G401.6 (cell line): ENCODE measurements at regions not wholly inside any gene's neighbourhood (a gene's known extent, or its start where the extent isn't known, plus 50 kb on each side); places are given as distances from the start of the nearest gene placed in this dataset.

ENCODE experiments used
- FAIRE-seq: peaks from 2 replicates; lab custom pipeline; 2012; peaks lifted over from hg19 to GRCh38; lab: Jason Lieb, UNC

DNA sequence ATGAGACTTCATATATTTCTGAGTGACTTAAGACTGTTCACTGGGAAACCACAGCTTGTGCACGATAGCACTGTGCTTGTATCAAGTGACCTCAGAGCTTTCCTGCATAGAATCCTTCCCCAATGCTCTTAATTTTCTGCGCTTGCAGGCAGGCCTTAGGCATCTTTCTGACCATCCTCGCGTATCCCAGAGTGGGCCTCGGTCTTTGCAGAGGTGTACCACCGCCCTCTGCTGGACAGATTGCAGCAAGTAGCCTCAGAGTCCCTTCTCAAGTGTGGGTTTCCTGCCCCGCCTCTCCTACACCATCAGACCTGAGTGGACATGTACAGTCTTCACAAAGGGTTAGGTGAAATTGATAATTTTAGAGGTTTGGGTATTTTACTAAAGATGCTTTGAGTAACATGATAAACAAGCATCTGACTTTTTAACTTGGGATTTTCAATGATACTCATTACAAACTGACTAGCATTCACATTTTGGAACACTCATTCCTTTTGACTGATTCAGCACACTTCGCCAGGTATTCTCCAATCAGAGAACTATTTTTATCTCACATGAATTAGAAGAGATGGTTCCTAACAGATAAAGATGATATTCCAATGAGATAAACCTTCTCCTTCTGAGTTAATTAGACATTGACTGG is 246.5 kb upstream of the USP25 start:
- no peak for FAIRE-seq

DNA sequence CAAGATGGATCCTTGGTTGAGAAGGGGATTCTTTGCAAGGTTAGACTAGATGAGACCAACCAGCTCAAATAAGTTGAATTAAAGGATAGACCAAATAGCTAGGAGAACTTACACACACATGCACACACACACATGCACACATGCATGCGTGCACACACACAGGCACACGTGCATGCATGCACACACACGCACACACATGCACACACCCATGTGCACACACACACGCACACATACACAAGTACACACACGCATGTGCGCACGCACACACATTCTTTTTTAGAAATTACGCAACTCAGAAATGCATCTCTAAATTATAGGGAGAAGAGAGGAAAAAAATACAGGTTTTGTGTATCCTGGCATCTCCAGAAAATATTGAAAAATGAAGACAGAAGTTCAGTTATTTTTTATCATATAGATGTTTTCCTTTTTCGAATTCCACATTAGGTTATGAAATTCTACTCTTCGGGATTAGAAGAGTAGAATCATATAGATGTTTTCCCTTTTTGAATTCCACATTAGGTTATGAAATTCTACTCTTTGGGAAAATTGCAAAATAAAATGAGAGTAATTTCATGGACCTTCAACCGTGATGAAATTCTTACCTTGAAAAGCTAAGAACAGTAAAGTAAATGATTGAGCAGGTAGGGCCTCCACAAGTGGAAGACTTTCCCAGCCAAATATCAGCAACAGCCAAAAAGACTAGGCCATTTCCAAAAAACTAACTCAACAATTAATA is 243.2 kb upstream of the USP25 start:
- FAIRE-seq: no peak

DNA sequence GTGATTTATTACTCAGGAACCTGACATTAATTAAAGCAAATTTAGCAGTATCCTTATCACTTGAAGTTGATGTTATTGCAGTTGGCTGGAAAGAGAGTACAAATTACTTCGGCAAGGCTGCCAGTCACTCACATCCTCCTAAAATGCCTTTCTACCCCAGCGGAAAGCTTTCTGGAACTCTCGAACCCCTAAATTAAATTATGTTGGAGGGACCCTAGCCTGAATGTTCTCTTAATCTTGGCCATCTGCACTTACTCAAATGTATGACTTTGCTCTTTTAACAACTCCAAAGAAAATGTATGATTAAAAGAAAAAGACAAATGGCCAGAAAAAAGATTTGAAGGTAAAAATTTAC is 242.6 kb upstream of the USP25 start:
- no peak for FAIRE-seq

DNA sequence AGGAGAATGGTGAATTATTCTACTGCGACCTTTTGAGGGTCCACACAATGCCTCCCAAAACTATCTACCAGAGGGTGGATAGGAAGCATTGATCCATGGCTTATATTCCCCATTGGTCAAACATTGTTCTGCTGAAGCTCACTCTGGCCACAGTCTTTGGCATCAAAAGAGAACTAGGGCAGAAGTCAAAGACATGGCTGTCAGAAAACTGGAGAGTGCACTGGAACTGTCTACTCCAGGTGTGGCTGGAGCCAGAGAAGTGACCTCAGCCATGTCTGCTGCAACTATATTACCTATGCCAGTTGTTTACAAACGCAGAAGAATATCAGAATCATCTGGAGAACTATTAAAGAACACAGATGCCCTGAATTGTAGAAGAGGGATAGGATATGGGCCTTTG is 238.7 kb upstream of the USP25 start:
- FAIRE-seq: no peak

DNA sequence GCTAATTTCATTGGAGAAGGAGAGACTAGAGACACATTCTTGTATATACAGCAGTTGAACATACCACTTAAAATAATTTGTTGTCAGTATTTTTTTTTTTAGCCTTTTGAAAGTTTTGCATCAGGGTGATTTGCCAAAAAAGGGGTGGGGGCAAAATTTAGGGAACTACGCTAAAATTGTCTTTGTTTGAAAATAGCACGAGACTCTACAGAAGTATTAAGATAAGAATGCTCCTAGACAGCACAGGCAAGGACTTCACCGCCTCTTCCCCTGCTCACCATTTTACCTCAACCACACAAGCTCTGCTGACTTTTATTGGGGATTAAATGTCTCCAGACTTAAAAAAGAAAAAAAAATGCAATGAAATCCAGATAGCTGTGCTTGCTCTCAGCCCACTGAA is 236.1 kb upstream of the USP25 start:
- FAIRE-seq: no peak

DNA sequence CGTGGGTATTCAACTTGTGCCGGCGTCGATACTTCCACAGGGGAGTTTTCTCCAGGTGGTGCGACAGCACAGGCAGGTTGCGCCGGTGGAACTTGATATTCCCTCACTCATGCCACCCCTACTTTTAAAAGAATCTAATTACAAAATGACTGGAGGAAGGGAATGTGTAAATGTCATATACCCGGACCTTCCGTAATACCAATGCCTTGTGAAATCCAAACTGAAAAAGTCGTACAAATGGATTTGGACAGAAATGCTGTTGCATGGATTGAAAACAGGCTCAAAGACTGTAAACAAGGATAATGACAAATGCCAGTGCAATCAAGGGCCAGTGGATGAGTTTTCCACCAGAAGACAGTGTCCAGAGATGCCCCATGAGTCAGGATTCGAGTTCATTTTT is 235.3 kb upstream of the USP25 start:
- FAIRE-seq: no peak

DNA sequence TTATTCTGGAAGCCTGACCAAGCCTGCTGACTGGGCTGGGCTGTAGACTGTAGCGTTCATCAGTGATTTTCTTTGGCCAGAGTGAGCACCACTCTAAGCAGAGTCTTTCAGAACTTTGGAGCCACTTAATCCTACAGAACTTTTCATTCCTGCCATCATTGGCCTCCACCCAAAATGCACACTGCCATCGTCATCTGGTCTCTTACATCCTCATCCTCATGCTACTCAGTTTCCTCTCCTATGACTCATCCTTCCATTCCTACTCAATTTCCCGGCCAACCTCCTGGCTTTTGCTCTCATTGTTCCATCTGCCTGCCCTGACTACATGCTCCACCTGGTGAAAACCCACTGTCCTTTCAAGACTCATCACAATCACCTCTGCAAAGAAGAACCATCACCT is 233.8 kb upstream of the USP25 start:
- FAIRE-seq: no peak

DNA sequence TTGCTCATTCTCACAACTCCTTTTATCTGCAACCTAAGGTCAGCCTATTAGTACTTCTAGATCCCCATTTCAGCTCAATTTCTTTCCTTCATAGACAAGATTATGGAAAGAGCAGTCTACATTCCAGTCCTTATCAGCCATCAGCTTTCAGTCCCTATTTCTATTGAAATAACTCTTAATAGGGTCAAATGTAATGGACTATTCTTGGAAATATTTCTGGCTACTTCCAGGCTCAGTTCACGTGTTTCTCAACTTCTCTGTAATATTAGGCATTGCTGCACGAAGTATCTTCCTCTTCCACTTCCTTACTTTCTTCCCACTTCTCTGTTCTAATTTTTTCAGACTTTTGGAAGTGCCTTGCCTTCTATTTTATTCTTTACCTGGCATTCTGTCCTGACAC is 232.9 kb upstream of the USP25 start:
- no peak for FAIRE-seq

DNA sequence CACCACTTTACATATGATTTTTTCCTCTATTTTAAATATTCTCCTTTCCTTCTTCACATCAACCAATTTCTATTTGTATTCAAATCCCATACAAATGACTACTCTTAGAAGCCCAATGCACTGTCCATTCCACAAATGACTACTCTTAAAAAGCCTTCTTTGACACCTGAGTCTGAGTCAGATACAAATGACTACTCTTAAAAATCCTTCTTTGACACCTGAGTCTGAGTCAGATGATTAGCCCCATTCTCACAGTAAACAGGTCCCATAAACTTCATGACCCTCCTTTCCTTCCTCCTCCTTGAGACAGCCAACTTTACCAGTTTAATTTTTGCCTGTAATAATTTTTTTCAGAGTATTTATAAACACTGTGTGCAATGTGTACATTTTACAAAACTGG is 231.3 kb upstream of the USP25 start:
- no peak for FAIRE-seq

DNA sequence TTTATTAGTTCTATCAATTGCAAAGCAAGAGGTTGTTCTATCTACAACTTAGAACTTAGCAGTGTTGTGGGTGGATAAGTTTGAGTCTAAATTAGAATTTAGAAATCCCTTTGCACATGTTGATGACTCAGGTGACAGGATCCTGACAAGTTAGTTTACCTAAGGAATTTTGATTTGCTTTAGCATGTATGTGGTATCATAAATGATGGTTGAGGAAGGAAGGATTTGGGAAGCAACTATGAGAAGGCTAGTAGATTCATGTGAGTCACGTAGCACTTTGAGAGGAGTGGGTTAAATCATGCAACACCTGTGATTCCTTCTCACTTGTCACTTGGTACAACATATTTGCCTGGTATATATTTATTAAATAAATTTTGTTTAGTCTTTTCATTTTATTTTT is 223.7 kb upstream of the USP25 start:
- FAIRE-seq: no peak

DNA sequence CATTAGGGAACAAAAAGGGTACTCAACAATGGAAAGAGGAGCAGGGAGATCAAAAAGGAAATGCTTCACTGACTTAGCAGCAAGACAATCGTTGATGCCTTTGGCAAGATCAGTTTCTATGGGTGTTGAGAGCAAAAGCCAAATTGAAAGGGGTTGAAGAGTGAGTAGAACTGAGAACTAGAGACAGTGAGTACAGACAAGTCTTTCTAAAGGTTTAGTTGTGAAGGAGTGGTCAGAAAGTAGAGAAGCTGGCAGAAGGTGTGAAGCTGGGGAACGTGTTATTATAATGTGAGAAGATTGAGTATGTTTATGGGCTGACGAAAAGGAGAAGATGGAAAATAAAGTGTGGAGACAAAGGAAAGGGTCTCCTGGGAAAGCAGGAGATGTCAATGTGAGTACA is 221.2 kb upstream of the USP25 start:
- FAIRE-seq: no peak

DNA sequence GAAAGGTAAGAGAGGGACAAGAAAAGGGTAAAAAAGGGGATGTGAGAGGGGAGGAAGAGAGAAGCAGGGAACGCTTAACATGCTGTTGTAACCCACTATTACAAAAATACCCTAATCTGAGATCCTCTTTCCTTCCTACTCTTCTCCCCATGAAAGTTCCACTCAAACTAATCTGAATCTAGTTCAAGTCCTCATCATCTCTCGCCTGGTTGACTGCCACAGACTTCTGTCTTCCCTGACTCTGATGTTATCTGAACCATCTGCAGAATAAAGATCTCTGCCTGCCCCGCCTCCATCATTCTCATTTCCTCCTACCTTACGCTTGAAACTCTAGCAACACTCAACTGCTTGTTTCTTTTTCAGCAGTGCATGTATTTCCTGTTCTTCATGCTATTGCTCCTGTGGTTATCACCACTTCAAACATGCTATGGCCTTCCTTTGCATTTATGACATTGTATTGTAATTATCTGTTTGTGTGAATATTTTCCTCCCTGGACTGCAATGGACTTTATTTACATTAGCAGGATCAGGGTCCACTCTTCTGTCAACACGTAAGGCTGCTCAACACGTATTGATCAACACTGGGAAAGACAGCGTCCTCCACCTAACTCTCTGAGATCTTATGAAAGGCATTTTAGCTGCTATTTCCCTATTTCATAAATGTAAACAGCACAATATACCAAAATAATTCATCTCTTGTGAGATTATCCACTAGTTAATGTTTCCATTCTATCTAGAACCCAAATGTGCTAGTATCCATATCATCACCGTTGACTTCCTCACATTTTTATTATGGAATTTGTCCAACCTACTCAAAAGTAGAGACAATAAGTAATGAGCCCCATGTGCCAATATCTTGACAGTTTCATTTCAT is 215.5 kb upstream of the USP25 start:
- FAIRE-seq: no peak

DNA sequence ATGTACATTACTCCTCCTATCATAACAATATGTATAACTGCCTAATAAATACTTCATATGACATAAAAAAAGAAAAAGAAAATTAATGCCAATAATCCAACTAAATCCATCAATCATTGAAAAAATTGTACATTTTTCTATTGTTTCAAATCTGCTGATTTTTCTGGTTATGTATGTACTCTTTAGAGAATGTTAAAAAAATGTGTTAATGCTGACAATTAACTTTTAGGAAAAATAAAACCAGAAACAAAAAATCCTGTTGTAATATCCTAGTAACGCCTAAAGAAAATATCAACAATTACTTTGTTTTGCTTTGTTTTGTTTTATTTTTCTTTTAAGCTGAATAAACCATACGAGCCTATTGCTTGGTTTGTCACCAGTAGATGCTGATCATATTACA is 213.9 kb upstream of the USP25 start:
- no peak for FAIRE-seq

DNA sequence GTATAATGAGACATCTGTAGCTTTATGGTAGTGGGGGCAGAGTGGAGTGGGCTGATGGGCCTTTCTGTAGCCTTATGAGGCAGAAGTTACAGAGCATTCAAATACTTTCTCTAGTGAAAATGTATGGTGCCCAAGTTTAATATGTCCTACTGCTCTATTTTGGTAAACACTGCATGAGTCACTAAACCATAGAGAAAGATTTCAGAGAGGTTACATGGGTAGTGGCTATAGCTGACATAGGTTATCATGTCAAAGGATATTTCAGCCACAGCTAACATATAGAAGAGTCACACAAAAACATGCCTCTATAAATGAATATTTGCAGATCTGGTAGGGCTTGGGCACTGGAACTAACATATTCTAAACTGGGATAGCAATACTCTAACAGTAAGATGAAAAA is 212.4 kb upstream of the USP25 start:
- FAIRE-seq: no peak

DNA sequence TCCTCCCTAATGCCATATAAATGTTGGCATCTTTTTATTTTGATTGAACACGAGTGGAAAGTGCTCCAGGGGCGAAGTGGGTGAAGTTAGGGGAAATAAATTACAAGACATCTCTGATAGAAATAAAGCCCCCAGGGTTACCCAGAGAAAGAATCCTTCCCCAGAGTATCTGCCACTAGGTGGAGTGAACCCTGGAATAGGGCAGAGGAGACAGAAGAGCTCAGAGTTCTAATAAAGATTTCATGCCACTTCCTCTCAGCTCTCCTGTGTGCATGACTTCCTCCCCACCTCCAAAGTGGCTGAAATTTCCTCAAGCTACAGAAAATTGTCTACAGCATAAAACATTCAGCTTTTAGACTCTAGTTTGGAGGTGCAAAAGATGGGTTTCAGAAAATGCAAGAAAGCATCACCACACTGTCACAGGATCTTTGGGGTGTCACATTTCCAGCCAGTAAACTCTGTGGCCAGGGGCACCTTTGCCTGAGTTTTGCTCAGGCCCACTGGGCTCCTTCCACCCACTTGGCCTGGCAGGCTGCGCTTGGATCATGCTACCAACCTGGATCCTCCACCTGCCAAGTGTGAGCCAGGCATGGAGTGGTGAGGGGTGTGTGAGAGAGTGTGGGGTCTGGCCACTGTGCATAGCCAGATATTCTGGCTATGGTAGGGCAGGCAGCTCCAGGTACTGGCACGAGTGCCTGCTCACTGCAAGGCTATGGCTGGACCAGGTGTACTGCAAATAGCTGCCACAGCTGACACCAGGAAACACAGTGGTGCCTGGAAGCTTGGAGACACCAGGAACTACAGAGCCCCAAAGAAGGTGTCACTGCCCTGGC is 208.8 kb upstream of the USP25 start:
- FAIRE-seq: no peak

DNA sequence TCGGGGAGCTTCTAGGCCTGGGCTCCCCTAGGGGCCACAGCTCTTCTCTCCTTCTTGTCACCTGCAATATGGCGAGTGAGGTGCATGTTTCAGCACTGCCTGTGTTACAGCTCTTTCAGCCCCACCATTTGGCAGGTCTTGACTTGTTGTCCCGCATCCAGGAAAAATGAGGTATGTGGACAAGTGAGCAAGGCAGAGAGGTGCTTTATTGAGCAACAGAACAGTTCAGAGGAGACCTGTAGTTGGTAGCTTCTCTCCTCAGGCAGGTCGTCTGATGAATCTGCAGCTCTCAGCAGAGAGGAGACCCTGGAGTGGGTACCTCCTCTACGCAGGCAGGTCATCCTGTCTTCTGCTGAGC is 208.2 kb upstream of the USP25 start:
- FAIRE-seq: no peak

DNA sequence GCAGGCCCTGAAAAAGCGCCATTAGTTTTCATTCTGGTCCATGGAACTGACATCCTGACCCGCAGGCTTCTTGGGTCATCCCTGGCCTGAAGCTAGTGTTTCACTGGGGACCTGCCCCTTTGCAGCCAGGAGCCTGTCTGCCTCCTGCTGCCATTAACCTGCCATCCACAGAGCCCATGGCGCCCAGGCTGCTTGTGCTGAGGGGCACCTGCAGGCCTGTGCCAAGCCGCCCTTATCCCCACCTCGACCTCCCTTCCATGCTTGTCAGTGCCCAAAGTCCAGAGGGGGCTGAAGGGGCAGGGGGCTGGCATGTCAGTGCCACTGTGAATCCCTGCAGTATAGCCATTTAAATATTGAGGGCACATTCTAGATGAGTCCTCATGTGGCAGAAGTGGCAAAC is 207.6 kb upstream of the USP25 start:
- FAIRE-seq: no peak

DNA sequence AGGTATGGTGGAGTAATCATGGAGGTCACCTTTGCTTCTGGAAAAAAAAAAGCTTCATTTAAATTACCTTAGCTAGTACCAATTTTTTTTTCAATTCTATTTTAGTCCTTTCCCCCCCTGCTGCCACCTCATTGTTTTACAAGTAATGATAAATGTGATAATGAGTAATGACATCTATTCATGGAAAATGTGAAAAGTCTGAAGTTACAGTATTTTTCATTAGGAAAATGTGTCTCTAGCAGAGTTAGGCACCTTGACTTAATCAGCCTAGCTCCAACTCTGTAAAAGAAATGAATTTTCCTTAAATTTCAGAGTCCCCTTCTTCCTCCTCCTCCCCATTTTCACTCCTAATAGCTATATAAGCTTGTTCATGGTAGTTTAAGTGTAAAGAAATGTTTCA is 204.9 kb upstream of the USP25 start:
- no peak for FAIRE-seq

DNA sequence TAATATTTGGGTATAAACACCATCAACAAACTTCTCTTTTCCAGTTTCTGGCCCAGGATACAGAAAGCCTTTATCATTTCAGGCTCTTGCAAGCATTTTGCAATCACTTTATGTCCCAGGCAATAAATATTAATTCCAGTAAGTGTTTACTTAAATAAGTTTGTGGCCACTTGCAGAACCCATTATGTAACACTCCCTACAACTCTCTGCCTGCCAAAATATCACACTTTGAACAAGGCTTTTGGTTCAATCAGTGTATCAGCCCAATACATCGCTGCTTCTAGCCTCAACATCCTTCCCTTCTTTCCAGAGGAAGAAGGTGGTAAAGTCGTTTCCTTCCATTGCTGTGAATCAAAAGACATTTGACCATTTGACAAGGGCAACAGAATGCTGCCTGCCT is 203.0 kb upstream of the USP25 start:
- FAIRE-seq: no peak

DNA sequence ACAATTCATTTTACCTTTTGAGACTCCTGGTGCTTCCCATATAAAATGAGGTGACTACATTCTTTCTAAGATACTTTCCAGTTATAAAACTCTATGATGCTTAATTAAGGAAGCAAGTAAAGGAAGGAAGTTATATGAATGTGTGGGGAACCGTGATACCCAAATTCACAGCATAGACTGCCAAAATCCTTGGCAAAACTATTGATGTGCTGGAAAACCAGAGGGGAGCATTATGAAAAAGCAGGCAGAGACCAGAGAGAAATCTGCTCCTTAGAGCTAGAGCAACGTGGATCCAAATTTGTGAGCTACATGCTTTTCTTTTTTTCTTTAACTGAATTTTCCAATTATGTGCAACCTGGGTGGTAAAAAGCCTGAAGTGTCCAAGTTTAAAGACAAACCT is 201.4 kb upstream of the USP25 start:
- no peak for FAIRE-seq

DNA sequence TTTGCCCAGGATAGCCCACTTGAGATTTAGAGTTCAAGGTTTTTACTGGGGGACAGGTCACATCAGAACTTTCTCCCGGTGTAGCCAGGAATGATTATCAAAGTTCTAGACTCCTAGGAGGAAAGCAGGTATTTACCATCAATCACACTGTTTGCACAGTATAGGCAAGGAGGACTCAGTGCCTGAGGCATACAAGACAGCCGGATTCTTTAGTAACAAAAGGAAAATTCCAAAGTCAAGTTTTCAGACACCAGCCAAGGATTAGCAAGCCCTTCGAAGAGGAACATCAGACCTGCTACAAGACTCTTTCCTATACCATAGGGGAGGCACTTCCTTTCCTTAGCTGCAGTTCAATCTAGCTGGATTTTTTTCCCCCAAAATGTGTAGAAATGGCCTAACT is 197.8 kb upstream of the USP25 start:
- no peak for FAIRE-seq

DNA sequence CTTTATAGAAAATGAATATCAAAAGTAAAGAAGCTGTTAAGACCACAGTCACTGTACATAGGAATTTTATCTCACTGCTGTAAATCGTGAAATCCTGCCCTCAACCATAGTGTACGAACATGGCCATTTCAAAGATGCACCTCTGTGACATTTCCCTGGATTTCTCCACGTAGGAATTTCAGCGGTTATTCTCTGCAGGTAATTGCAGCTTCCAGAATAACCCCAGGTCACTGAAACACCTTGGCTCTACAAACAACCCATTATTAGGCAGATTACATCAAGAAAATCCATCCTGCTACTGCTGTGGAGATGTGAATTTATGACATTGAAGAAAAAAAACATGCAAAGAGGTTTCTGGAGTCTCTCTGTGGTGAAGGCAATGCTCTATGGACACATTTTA is 196.2 kb upstream of the USP25 start:
- FAIRE-seq: no peak

DNA sequence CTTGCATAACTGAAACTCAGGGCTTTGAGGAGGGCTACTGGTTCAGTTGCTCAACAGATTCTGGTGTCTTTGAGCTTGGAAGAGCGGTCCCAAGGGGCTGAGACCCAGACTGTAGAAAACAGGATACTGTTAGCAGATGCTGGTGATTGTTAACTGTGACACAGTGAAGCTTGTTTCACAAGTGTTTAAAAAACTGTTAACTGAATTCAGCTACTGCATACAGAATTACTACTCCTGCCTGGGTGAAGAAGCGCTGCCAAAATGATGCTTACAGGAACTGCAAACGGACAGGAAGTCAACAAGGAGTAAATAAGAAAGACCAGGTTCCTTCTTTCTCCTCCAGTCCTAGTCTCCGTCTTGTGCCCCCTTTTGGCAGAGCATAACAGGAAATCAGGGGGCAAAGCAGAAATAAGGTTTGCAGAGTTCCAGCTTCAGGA is 195.3 kb upstream of the USP25 start:
- no peak for FAIRE-seq
